ENCODE measurements at regions not wholly inside any gene's neighbourhood (a gene's known extent, or its start where the extent isn't known, plus 50 kb on each side); places are given as distances from the start of the nearest gene placed in this dataset.

DNA sequence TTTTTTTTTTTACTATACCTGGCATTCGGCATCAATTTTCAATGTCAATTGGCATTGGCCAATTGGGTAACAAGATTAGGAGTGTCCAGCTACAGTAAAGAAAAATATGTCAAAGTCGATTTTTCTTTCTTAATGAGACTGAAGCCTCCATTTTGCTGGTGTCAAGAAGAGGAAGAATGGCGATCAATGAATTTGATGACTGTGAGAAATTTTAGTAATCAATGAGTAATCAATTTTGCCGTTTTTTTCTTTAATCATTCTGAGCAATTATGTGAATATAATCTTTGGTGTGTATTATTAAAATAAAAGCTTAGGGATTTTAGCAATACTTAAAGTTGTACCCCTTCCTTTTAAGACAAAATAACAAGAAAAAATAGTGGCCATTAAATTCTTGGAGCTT is 69.7 kb downstream of the TMEM200C start:
- TF ChIP-seq POLR2AphosphoS5 (IDR thresholded peaks at IDR 0.05) (no peak), CTCF (IDR thresholded peaks at IDR 0.05) (no peak), POLR2A (IDR thresholded peaks at IDR 0.05) (no peak), EP300 (IDR thresholded peaks at IDR 0.05) (no peak)

All from upper lobe of left lung (tissue), 4 donors.